Testis (tissue), 2 donors: ENCODE measurements at regions not wholly inside any gene's neighbourhood (a gene's known extent, or its start where the extent isn't known, plus 50 kb on each side); places are given as distances from the start of the nearest gene placed in this dataset.

Source experiments
- DNase-seq: peaks from one replicate; pipeline ENCODE4 v3.0.0-alpha.2; 2019
- H3K27ac ChIP-seq, 2 donors: fragments of 200-600 bp; sonication (generic); one replicate each; pipeline ENCODE4 v1.5.1; 2019
- H3K27me3 ChIP-seq: fragments of 200-600 bp; sonication (generic); one replicate; pipeline ENCODE4 v1.5.1; 2019
- H3K36me3 ChIP-seq: fragments of 200-600 bp; sonication (generic); one replicate; pipeline ENCODE4 v1.5.1; 2017; ENCODE audit warnings: low read depth; ENCODE audit errors: missing control alignments
- H3K4me1 ChIP-seq: fragments of 200-600 bp; sonication (generic); one replicate; pipeline ENCODE4 v1.5.1; 2019
- H3K4me3 ChIP-seq, 2 donors: fragments of 200-600 bp; sonication (generic); one replicate each; pipeline ENCODE4 v1.5.1; 2017 to 2019
- H3K9me3 ChIP-seq: fragments of 200-600 bp; sonication (generic); one replicate; pipeline ENCODE4 v1.5.1; 2017
- POLR2A ChIP-seq: fragments of 450-650 bp; IDR thresholded peaks from one replicate; pipeline ENCODE4 v1.6.1; 2017; ENCODE audit warnings: antibody characterized with exemption, mild to moderate bottlenecking, moderate library complexity
- WGBS, 2 donors: methylation state at CpG; one replicate each; pipeline ENCODE4 v1.1.5; 2018; 5-methylcytosine and 5-hydroxymethylcytosine counted together
- intact Hi-C: fragments of 100-400 bp; cut with DNase I; formaldehyde crosslinking; loops from one replicate; pipeline ENCODE4 v1.15.1; 2023; ENCODE audit warnings: low total_unique reads
- TF ChIP-seq, protein P1 (sequence below), 3 experiments: fragments of 450-650 bp in 2 of 3; fragments of 200-600 bp in 1 of 3; sonication (generic) in 1 of 3; IDR thresholded peaks; one replicate each; pipeline ENCODE4 v1.5.1; 2016 to 2019; ENCODE audit warnings: antibody characterized with exemption in 3 of 3, mild to moderate bottlenecking in 2 of 3, moderate library complexity in 1 of 3

DNA sequence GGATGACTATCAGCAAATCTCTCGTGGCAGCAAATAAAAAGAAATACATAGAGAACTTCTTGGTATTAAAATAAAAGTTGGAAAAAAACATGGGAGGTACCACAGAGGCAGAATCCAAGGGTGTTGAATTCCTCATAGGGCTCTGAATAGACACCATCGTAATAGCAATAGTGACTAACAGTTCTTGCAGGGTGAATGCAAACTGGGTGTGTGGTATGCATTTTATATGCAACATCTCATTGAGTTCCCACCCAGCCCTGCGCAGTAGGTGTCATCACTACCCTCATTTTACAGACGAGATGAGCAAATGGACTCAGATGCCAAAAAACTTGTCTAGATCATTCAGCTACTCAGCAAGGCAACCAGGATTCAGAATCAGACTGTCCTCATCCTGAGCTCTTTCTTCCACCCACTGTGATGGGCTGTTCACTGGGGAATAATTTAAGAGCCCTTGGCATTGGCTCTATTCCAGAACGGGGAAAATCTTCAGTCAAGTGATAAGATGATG is 354.6 kb upstream of the CDH11 start:
- intact Hi-C loops: no loop called here

DNA sequence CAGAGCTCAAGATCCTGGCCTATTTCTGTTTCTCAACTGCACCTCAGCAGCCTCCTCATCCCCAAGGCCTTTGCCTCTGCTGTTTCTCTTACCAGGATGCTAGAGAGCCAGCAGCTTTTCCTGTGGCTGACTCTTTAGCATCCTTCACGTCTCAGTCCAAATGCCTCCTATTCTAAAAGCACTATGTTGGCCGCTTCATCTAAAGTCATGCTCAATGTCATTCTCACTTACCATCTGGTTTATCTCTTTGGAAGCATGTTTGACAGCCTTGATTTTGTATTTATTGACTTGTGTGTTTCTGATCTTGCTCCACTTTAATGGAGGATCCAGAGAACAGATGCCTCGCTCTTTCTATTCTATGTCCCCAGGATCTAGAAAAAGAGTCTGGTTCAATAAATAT is 351.8 kb upstream of the CDH11 start:
- Histone ChIP-seq H3K27me3 (no peaks in the 10 kb centered on the region), H3K4me3 (no peak overlapping the region), H3K27ac (no peak overlapping the region), H3K9me3 (no peaks in the 10 kb centered on the region), H3K4me1 (no peaks in the 10 kb centered on the region), H3K36me3 (no peaks in the 10 kb centered on the region)
- TF ChIP-seq, protein P1, sequence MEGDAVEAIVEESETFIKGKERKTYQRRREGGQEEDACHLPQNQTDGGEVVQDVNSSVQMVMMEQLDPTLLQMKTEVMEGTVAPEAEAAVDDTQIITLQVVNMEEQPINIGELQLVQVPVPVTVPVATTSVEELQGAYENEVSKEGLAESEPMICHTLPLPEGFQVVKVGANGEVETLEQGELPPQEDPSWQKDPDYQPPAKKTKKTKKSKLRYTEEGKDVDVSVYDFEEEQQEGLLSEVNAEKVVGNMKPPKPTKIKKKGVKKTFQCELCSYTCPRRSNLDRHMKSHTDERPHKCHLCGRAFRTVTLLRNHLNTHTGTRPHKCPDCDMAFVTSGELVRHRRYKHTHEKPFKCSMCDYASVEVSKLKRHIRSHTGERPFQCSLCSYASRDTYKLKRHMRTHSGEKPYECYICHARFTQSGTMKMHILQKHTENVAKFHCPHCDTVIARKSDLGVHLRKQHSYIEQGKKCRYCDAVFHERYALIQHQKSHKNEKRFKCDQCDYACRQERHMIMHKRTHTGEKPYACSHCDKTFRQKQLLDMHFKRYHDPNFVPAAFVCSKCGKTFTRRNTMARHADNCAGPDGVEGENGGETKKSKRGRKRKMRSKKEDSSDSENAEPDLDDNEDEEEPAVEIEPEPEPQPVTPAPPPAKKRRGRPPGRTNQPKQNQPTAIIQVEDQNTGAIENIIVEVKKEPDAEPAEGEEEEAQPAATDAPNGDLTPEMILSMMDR (IDR thresholded peaks at IDR 0.05): no peak
- no peak for TF ChIP-seq POLR2A
- WGBS, 2 donors: 90 to 95% methylated on average over 3 of the region's 3 CpGs
- no peak for DNase-seq
- intact Hi-C loops: no loop called here

More for the DNA sequence above, 354.6 kb upstream of the CDH11 start:
- Histone ChIP-seq H3K9me3 (no peaks in the 10 kb centered on the region), H3K27me3 (no peaks in the 10 kb centered on the region), H3K4me3 (no peak overlapping the region), H3K4me1 (no peaks in the 10 kb centered on the region), H3K27ac (no peak overlapping the region), H3K36me3 (no peaks in the 10 kb centered on the region)
- 75 to 78% methylated on average over 5 of the region's 5 CpGs for WGBS, 2 donors
- DNase-seq: no peak
- no peak for TF ChIP-seq POLR2A
- TF ChIP-seq, protein P1 (IDR thresholded peaks at IDR 0.05): no peak

DNA sequence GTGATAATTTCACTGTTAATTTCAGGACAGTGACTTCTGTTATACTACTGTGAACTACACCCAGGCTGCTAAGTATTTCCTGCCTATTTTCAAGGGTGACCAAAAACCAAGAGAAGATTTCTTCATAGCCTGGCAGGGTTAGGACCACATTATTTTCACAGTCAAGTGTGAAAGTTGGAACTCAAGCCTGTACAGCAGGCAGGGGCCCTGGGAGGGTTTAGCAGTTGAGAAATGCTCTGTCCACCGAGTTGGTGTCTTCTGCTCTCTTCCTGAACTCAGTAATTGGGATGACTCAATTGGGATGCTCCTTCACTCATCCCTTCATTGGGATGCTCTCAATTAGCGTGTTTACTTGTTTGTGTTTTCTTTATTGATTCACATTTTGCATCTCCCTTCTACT is 347.3 kb upstream of the CDH11 start:
- Histone ChIP-seq H3K4me3 (no peak overlapping the region), H3K27me3 (no peaks in the 10 kb centered on the region), H3K9me3 (no peaks in the 10 kb centered on the region), H3K27ac (no peak overlapping the region), H3K4me1 (no peaks in the 10 kb centered on the region), H3K36me3 (no peaks in the 10 kb centered on the region)
- TF ChIP-seq, protein P1 (IDR thresholded peaks at IDR 0.05): no peak
- no peak for TF ChIP-seq POLR2A
- intact Hi-C loops: no loop called here
- no peak for DNase-seq
- whole genome bisulfite sequencing, 2 donors: 77 to 92% methylated on average over 2 of the region's 2 CpGs

DNA sequence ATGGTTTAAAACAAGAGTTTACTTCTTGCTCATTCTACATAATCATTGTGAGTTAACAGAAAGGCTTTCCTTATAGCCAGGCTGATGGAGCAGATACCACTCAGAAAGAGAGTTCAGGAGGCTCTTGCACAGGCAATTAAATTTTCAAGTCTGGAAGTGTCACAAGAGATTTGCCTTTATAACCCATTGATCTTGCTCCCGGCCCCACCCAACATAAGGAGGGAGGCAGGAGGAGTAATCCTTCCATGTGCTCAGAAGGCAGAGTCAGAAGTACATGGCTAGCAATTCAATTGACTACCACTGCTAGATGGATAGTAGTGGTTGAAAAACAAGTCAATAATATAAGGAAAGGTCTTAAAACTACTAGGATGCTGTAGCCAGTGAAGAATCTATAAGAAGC is 346.3 kb upstream of the CDH11 start:
- 93 to 100% methylated on average over 1 of the region's 1 CpG for WGBS, 2 donors
- TF ChIP-seq POLR2A: no peak
- TF ChIP-seq, protein P1 (IDR thresholded peaks at IDR 0.05): no peak
- Histone ChIP-seq H3K4me1 (no peaks in the 10 kb centered on the region), H3K27ac (no peak overlapping the region), H3K27me3 (no peaks in the 10 kb centered on the region), H3K4me3 (no peak overlapping the region), H3K9me3 (no peaks in the 10 kb centered on the region), H3K36me3 (no peaks in the 10 kb centered on the region)
- intact Hi-C loops: no loop called here
- DNase-seq: no peak

- Histone ChIP-seq H3K27ac (no peak overlapping the region), H3K4me3 (no peak overlapping the region), H3K4me1 (no peaks in the 10 kb centered on the region), H3K36me3 (no peaks in the 10 kb centered on the region), H3K27me3 (no peaks in the 10 kb centered on the region), H3K9me3 (no peaks in the 10 kb centered on the region)
- TF ChIP-seq POLR2A: no peak
- TF ChIP-seq, protein P1 (IDR thresholded peaks at IDR 0.05): no peak
- intact Hi-C loops: no loop called here
- no peak for DNase-seq
- WGBS, 2 donors: 69 to 77% methylated on average over 3 of the region's 3 CpGs
Measured at GRCh38 chr16:65463652-65464260, 341.9 kb upstream of the CDH11 start.
